NCI-H2171 (cell line): ENCODE measurements at regions not wholly inside any gene's neighbourhood (a gene's known extent, or its start where the extent isn't known, plus 50 kb on each side); places are given as distances from the start of the nearest gene placed in this dataset.
"Not testable (repeated sequence)": the region's sequence is repeated elsewhere in the genome, so short reads cannot be mapped to it uniquely, and the experiment has no call there.

ENCODE experiments used
- DNase-seq: peaks from one replicate; lab custom pipeline; 2025; lab: John Stamatoyannopoulos, UW

DNA sequence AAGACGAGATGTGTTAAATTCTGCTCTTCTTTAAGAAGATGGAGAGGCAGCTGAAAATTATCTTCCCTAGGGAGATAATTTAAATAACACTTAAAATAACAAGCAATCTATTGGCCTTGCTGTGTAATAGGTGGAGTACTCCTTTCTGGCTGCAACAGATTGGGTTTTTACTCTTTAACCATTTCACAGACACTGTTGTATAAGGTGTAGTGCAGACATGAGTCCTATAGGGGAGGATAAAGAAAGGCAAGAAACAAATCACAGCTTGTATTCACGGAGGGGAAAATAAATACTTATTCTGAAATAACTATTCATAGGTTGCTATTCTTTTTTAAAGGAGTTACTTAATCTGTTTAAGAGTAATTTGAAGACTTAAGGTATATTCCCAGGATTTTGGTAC, 252.0 kb downstream of the ZPLD1 start:
- DNase-seq: no peak

DNA sequence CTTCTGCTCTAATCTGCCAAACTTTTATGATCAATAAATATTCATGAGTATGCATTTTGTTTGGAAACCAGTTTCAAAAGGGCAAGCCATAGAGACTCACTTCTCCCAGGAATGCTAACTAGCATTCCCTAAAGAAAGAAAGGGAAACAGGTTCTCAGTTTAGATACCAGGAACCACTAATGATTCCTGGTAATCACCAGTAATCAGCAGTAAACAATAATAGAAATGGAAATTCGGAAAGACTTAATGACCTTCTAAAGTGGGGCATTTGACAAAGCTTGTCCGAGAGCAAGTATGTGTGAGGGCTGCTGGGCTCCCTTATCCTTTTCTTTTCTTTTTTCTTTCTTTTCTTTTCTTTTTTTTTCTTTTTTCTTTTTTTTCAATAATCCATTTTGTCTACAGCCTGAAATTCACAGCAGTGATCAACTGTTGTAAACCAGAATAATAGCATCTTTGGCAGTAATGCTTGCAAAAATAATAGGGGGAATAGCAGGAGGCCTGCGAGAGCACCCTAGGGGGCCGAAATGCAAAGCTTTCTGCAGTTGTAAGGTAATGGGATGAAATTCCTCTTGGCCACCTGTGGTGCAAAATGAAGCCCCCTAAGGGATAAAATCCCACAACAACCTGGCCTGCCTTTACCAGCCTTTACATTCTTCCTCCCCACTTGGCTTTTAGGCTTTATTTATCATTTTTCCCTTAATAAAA, 253.2 kb downstream of the ZPLD1 start:
- no peak for DNase-seq

DNA sequence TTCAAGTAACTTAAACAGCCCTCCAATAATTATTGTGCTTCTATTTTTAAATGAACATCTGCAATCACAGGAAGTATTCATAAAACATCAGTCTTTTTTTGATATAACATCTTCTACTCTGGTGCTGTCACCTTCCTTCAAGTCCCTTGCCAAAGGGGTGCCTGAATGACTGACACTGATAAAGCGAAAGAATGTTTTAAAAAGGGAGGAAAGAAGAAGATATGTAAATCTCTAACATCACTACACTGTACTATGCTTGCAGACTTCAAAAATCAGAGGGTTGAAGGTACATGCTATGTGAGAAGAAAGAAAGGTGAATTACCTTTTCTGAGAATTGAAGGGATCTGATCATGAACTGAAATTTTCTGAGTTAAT, 253.7 kb downstream of the ZPLD1 start:
- DNase-seq: no peak

DNA sequence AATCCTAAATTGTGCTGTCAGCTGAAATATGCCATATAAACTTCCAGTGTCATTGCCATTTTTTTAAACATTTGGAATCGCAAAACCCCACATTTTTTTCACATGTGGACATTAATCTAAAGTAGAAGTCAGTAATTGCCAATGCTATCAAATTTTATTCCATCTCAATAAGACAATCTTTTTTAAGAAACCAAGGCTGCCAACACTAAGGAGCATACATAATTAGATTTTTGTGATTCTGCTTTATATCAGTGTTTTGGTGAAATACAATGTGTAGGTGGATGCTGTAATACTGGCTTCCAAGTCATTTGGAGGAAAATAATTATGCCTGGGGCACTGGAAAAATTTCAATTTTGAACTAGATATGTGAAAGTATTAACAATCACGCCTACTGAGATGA, 256.7 kb downstream of the ZPLD1 start:
- no peak for DNase-seq

DNA sequence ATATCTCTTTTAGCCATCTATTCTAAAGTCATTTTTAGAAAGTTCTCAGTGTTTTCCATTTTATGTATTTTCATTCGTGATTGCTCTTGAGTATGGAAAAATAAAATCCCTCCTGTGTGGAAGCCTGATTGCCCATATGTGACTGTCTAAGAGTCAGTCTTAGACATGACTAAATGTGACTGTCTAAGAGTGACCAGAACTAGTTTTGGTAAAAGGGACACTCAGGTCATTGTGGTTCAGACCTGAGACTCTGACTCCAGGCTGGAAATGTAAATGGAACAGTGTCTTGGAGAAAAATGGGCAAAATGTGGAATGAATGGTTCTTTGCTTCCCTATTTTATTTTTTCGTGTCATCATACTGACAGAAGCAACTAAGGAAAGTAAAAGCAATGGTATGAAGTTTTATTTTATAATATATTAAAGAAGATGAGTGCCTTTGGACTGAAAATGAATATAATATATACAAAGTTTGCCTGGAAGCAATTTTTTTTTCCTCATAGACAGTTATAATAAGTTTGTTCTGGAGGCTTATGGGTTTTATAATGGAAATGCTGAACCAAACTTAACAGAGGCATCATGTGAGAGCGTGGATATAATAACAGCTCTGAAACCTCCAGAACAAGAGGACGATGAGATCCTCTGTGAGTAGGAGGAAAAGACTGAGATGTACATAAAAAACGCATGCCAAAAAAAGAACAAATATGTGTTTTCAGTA, 264.4 kb downstream of the ZPLD1 start:
- no peak for DNase-seq

DNA sequence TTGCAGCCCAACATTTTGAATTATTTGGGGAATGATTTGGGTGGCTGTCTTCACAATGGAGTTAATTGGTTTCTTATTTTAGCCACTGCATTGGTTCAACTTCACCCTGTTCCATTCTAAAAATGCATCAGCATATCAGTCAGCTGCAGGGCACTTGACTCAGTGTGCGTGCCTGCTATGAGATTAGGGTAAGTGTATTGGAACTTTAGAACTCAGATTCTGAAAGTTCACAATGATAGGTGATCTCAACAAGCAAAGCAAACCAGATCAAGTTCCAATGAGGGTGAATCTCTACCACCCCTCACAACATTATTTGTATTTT, 265.0 kb downstream of the ZPLD1 start:
- DNase-seq: no peak

DNA sequence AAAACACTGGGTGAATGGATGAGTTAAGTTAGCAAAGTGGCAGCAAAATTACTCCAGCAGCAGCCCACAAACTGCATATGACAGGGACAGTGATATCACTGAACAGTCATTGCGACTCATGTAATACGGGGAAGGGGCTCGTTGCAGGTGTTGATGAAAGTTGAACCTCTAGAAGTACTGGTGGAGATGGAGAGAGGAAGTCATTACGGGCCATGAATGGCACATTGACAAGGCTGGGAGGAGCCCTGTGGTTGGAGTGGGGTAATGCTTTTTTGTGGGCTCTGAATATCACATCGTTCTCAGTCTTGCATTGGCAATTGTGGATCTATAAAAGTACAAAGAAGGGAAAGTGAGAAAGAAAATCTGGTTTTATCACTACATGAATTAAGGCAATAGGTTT, 278.1 kb downstream of the ZPLD1 start:
- DNase-seq: no peak

DNA sequence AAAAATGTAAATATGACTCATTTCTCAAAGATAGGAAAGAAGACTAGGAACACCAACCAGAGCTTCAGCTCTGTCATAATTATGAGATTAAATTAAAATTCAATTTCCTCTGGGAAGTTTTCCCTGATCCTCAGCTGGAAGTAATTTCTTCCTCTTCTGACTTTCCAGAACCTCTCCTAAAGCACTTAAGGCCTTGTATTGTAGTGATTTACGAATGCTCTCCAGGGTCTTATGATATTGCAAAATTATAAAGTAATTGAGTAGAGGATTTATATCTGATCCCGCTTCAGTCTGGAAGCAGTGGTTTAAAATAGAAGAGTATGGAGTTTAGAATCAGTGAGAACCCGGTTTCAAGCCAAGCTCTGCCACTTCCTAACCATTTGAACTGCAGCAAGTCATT, 279.8 kb downstream of the ZPLD1 start:
- DNase-seq: no peak

DNA sequence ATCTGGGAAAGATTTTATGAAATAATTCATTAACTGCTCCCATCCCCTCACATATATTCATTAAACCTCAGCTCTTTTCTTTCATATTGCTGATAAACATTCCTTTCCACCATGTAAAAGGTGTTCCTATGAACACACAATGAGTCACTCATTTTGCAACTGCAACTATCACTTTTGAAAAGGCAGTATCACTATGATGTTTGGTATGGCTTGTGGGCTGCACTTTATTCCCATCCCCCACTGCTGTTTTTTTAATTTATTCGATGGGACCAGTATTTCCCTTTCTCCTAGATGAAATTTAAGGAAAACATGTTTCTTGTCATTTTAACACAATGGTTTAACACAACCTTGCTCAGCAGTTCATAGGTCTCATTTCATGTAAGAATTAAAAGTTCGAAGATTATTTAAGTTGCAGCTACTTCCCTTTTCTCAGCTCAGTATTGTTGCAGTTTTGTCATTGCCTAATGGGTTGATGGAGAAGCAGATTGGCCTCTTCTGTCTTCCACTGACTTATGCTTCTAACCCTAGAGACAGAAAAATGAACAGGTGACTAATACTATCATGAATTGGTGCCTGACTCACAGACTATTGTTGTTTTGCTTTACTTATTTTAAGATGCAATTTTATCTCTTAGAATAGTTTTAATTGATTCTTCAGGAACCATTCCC, 280.3 kb downstream of the ZPLD1 start:
- no peak for DNase-seq

DNA sequence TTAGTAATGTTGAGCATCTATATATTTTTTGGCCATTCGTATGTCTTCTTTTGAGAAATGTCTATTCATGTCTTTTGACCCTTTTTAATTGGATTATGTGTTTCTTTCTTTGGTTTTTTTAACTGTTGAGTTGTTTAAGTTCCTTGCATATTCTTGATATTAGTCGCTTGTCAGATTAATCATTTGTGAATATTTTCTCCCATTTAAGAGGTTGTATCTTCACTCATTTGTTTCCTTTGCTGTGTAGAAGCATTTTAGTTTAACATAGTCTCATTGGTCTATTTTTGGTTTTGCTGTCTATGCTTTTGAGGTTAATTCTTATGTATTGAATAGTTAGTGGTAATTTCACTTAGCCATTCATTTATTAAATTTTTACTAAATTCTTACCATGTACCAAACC, 283.8 kb downstream of the ZPLD1 start:
- no peak for DNase-seq

DNA sequence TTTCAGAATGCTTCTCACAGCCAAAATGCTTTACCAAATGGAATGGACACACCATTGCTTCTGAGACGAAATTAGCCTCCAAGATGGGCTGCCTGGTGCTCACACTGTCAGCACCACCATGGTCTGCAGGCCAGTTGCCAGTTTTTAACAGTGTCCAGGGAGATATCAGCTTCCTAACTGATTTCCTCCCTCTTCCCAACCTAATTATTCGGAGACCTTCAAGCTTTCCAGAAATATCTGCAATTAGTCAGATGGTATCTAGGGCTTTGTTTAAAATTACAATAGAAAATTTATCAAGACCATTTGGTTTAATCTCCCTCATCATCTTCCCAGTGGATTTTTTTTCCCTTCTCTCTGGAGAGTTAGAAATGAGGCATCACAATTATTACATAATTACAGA, 287.5 kb downstream of the ZPLD1 start:
- DNase-seq: no peak

DNA sequence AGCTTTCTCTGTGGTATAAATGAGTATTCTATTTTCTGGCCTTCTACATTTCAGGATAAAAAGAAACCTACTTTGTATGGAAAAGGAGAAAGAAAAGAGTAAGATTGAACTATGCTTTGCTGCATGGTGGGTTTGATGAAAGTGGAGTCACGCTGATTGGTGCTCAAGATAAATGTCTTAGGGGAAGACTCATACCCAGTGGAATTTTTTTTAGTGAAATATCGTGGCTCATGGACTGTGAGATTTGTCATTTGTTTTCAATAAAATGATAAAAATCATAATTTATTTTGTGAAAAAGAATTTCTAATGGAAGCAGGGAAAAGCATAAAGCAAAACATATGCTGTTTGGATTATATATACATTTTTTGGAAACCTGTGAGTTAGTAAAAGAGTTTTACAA, 292.5 kb downstream of the ZPLD1 start:
- no peak for DNase-seq

DNA sequence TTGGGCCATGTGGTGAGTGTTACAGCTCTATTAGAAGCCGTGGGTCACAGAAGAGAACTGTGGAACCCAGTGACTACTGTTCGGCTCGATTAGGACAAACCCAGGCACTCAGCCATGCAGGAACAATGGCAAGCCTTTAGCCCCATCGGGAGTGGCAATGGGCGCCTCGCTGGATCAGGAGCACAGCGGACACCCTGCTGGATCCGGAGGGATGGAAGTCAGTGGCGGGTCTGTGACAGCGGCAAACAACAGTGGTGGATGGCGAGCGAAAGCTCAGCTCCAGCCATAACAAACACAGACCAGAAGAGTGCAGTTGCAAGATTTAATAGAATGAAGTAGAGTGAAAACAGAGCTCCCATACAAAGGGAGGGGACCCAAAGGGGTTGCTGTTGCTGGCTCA, 297.8 kb downstream of the ZPLD1 start:
- DNase-seq: not testable (repeated sequence)

DNA sequence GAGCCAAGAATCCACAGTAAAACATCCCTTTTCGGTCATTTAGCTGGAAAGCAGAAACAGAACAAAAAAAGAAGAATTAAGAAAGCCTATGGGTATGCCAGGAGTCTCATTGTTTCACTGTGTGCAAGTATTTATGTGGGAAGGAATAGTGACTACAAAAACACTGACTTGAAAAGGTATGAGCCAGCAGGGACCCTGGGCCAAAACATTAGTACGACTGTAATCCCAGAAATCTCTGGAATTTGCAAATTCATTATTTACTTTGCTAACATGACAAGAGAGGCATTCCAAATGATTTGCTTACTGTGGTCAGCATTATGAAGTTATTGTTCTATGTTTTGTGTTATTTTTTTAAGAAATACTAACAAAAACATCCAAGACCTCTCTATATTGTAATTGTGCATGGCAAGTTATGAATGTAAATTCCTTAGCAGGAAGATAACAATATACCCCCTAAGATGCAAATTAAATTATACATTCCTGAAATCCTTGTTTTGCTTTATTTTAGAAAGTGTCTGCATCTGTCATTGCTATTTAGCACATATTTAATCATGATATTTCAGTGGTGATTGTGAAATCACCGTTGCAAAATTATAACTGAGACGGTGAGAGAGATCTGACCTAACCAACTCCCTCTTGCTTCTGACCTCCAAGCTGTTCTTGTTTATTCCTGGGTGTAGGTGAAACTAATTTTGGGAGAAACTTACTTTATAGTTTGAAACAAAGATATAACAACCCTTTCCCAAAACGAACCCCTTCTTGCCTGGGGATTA, 299.2 kb downstream of the ZPLD1 start:
- DNase-seq: no peak

DNA sequence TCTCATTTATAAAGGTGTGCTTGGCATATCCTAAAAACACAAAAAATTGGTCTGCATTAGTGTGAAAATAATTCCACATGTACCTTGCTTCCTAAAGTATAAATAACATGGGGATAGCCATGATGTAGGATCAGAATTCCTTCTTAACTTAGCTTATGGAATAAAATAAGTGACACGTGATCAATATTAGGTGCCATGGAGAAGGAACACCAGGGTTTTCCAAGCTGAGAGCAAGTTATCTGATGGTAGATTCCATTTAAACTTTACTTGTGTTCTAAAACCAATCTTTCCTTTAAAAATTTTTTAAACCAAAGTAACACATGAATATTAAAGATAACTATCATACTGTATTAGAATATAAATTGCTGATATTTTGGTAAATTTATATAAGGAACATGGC, 300.5 kb downstream of the ZPLD1 start:
- no peak for DNase-seq

DNA sequence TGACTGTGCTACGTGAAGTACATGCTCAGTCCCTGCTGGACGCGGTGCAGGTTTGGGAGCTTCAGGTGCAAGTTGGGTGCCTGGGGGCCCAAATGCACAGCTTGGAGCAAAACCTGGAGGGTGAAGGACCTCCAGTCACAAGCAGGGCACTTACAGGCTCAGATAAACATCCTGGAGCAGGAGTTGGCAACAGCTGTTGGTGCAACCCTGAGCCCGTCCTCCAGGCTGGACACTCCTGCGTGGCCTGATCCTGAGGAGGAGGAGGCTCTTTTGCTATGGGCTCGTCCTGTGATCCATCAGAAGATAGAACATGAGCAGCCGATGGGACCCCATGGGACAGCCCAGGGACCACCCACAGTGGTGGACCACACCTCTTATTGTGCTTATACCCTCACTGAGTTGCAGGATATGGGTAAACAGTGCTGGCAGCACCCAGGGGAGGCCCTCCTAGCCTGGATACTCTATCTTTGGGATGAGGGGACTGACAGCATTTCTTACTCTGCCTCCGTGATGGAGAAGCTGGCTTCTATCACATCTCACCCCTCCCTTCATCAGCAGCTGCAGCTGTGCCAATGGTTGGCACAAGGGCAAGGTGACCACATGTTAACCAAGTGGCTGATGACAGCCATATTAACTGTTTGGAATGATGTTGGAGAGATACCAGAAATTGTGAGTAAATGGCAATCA, 301.6 kb downstream of the ZPLD1 start:
- no peak for DNase-seq

DNA sequence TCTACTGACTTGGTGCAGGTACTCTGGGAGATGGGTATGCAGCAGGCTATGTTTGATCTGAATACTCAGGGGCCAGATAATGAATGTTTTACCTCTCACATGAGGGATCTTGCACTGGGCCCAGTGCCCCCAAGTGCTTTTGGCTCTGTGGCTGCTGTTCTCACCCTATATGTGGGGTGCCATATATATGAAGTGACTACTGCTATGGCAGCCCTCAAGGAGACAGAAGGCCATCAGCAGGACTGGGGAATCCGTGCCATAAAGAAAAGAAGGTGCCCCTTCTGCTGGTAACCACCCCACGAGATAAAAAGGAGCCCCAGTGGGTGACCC, 302.1 kb downstream of the ZPLD1 start:
- DNase-seq: no peak

DNA sequence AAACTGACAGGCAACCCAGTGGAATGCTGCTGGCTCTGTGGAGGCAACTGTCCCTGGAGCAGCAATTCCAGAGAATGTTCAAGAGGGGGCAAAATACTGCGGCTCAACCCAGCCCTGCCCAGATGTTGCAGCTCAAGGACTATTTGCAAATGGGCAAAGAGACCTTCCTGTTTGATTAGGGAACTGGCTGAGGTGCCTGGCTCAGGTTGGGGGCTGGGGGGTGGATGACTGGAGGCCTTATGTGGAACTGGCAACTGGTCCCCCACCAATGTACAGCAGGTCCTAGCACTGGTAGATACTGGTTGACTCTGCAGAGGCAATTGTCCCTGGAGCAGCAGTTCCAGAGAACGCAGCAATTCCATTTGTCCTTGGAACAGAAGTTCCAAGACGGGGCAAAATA, 302.5 kb downstream of the ZPLD1 start:
- DNase-seq: no peak

DNA sequence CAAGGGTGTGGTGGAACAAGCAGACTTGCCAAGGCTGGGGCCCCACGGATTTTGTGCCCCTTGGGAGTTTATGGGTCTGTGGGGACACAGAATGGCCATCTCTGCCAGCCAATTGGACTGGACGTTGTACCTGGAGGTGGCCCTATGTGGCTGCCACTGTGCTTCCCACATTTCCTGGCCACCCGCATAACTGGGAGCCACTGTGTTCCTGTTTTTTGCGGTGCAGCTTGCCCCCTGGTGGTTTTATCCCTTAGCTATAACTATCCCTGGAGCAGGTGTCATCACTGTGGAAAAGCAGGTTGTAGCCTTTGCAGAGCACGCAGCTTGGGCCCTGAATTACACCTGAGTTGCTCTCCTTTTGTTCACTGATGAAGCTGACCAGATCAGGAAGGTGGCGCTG, 306.3 kb downstream of the ZPLD1 start:
- no peak for DNase-seq

DNA sequence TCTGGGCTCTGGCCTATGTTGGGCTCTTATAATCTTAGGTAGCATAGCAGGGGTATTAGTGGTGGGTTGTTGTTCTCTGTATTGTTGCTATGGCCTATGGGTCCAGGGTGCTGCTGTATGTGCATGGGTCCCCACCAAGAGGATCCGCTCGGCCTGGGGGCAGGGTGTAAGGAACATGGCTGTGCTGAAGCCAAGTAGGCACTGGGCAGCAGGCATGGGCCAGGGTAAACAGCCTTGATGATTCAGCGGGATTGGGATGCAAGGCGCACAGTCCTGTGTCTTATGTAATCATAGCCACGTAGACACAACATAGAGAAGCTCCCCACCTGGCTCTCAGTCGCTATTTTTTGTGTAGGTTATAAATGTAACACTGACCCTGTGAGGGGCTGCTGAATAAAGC, 306.9 kb downstream of the ZPLD1 start:
- DNase-seq: no peak

DNA sequence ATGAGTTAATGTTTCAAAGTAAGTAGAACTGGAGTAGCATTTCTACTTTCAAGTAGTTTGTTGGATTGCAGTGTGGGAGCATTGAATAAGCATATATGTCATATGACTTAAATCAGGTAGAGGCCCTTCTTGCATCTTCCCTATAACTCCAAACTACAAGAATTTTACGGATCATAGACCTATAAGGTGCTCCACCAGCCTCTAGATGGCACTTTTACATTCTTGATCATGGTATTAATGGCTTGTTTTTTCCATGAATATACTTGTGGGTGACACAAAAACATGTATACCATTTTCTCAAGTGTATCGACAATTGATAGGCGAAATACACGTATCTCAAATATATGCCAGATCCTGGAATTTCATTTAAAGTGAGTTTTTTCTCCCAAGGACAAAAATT, 311.1 kb downstream of the ZPLD1 start:
- DNase-seq: no peak

DNA sequence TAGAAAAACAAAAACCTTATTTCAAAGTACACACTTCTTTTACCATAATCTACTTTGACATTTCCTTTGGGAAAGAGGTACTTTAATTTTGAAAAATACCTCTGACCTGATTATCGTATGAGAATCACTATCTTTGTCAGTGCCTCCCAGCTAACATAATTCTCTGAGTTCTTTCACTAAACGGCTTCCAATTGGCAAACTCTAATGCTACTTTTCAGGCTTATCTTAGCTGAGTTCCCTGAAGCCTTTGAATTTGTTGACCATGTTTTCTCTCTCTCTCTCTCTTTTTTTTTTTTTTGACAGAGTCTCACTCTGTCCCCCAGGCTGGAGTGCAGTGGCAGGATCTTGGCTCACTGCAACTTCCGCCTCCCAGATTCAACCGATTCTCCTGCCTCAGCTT, 312.8 kb downstream of the ZPLD1 start:
- DNase-seq: no peak

DNA sequence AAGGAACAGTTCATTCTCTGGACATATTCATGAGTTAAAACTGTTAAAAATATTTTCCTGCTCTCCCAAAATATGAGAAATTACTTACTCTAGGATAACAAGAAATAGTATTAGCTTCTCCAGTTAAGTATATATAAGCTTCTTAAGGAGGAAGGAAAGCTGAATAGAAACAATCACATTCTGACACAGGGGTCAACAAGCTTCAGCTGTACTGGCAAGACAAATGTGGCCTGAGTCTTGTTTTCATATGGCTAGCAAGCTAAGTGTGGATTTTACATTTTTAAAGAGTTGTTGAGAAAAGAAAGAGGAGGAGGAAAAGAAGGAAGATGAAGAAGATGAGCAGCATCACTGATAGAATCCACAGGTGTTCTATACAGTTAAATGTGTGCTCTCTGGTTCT, 313.8 kb downstream of the ZPLD1 start:
- DNase-seq: no peak
